GM18505 (cell line): ENCODE measurements at regions not wholly inside any gene's neighbourhood (a gene's known extent, or its start where the extent isn't known, plus 50 kb on each side); places are given as distances from the start of the nearest gene placed in this dataset.
A peak's percentile ranks its signal among the peaks of the same experiment; 100 is the strongest.

Experiments used
- ATAC-seq: cut with Tn5 transposase; IDR thresholded peaks from one replicate; pipeline ENCODE4 v1.9.1; 2021; ENCODE audit not compliant: unreplicated experiment
- POLR2A ChIP-seq: IDR thresholded peaks from 4 replicates; pipeline ENCODE4 v1.6.1; 2011; ENCODE audit warnings: borderline replicate concordance; ENCODE audit not compliant: insufficient read depth, insufficient read length; ENCODE audit errors: extremely low read depth

- no peak for ATAC-seq
- TF ChIP-seq POLR2A = no peak
Observed at GRCh38 chr13:79830945-79831344, 350.0 kb downstream of the NDFIP2 start.

- ATAC-seq = no peak
- no peak for TF ChIP-seq POLR2A
Observed at GRCh38 chr13:79830426-79830825, 349.5 kb downstream of the NDFIP2 start.

- no peak for ATAC-seq
- no peak for TF ChIP-seq POLR2A
Observed at GRCh38 chr13:79829880-79830279, 348.9 kb downstream of the NDFIP2 start.

- no peak for TF ChIP-seq POLR2A
- ATAC-seq = no peak
Observed at GRCh38 chr13:79825959-79826358, 345.0 kb downstream of the NDFIP2 start.

- no peak for TF ChIP-seq POLR2A
- ATAC-seq = no peak
Observed at GRCh38 chr13:79815041-79815440, 334.1 kb downstream of the NDFIP2 start.

- peak; percentile 75 for ATAC-seq
- TF ChIP-seq POLR2A = no peak
Observed at GRCh38 chr13:79812070-79812850, 331.3 kb downstream of the NDFIP2 start.

- no peak for ATAC-seq
- no peak for TF ChIP-seq POLR2A
Observed at GRCh38 chr13:79811170-79811569, 330.2 kb downstream of the NDFIP2 start.

- TF ChIP-seq POLR2A = no peak
- no peak for ATAC-seq
Observed at GRCh38 chr13:79810669-79811068, 329.7 kb downstream of the NDFIP2 start.

GRCh38 chr13:79810018-79810417, 329.1 kb downstream of the NDFIP2 start:
- no peak for ATAC-seq
- no peak for TF ChIP-seq POLR2A

- TF ChIP-seq POLR2A = no peak
- no peak for ATAC-seq
Observed at GRCh38 chr13:79808475-79808874, 327.5 kb downstream of the NDFIP2 start.

- ATAC-seq = no peak
- no peak for TF ChIP-seq POLR2A
Observed at GRCh38 chr13:79807554-79807953, 326.6 kb downstream of the NDFIP2 start.

- no peak for ATAC-seq
- TF ChIP-seq POLR2A = no peak
Observed at GRCh38 chr13:79806821-79807220, 325.9 kb downstream of the NDFIP2 start.

- ATAC-seq = no peak
Observed at GRCh38 chr13:79805317-79805716, 324.4 kb downstream of the NDFIP2 start.

GRCh38 chr13:79803989-79804388, 323.0 kb downstream of the NDFIP2 start:
- ATAC-seq = peak; percentile 72

More at GRCh38 chr13:79805317-79805716, 324.4 kb downstream of the NDFIP2 start:
- TF ChIP-seq POLR2A = no peak

More at GRCh38 chr13:79803989-79804388, 323.0 kb downstream of the NDFIP2 start:
- TF ChIP-seq POLR2A = no peak
